Astrocyte of the cerebellum (primary cell): ENCODE measurements at regions not wholly inside any gene's neighbourhood (a gene's known extent, or its start where the extent isn't known, plus 50 kb on each side); places are given as distances from the start of the nearest gene placed in this dataset.

Source experiments
- DNase-seq: peaks from one replicate; pipeline ENCODE4 v3.0.0-alpha.2; 2011; ENCODE audit warnings: low read depth
- H3K4me3 ChIP-seq: 2 replicates; pipeline ENCODE4 v1.5.1; 2011; ENCODE audit warnings: mild to moderate bottlenecking, low read depth, low read length, moderate library complexity
- CTCF ChIP-seq: IDR thresholded peaks from 2 replicates; pipeline ENCODE4 v1.5.1; 2012; ENCODE audit warnings: low read length, low read depth, moderate library complexity, mild to moderate bottlenecking; ENCODE audit errors: missing control alignments
- in situ Hi-C: cut with HindIII; loops from 2 replicates; pipeline ENCODE4 v1.10.0; 2017; ENCODE audit warnings: low sequenced_read_pairs

- H3K4me3 ChIP-seq: no peak overlapping the region
- in situ Hi-C loops: no loop called here
- DNase-seq: no peak
- TF ChIP-seq CTCF: no peak
These were observed 365.1 kb upstream of the TRPC7 start for GRCh38 chr5:136730426-136730825.

DNA sequence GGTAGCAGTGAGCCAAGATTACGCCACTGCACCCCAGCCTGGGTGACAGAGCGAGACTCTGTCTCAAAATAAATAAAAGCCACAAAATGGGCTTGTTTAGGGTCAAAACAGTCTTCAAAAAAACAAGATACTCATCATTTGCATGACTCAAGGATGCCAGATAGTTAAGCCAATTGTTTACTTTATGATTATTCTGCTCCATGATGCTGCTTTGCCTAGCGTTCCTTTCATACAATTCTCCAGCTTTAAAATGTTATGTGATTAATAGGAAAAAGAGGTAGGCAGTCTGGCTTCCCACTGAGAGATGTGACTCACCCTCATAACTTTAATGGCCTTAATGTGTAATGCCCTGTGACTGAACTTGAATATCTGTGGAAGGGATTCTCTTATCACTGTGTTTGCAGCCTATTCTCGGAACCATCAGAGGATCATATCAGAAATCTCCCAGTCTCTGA lies 364.6 kb upstream of the TRPC7 start:
- TF ChIP-seq CTCF: no peak
- in situ Hi-C loops: no loop called here
- DNase-seq: peak; percentile 81
- H3K4me3 ChIP-seq: no peak overlapping the region

- TF ChIP-seq CTCF: no peak
- in situ Hi-C loops: no loop called here
- no peak overlapping the region for H3K4me3 ChIP-seq
- DNase-seq: no peak
These were observed 361.2 kb upstream of the TRPC7 start for GRCh38 chr5:136726506-136726905.

GRCh38 chr5:136724161-136724560 lies 358.8 kb upstream of the TRPC7 start:
- no peak for TF ChIP-seq CTCF
- H3K4me3 ChIP-seq: no peak overlapping the region
- DNase-seq: no peak
- in situ Hi-C loops: no loop called here

DNA sequence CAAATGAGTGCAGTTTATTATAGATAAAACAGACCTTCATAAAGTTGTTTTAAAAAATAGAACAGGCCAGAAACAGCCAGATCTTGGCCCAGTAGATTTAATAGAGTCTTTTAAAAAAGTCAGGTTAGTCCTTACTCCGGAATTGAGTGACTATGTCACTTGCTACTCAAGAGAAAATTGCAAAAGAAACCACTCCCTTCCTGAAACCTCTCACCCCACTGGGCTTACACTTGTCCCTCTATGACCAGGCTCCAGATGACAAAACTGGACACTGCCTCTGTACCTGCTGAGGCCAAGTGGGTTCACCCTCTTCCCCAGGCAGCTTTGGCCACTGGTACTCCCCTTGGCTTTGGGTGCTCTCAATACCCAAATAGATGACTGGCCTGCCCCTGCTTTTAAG lies 357.2 kb upstream of the TRPC7 start:
- in situ Hi-C loops: no loop called here
- TF ChIP-seq CTCF: no peak
- no peak overlapping the region for H3K4me3 ChIP-seq
- no peak for DNase-seq

GRCh38 chr5:136722086-136722485 lies 356.7 kb upstream of the TRPC7 start:
- no peak for TF ChIP-seq CTCF
- DNase-seq: no peak
- no peak overlapping the region for H3K4me3 ChIP-seq
- in situ Hi-C loops: no loop called here

GRCh38 chr5:136720674-136721073 lies 355.3 kb upstream of the TRPC7 start:
- H3K4me3 ChIP-seq: no peak overlapping the region
- no peak for TF ChIP-seq CTCF
- in situ Hi-C loops: no loop called here
- DNase-seq: no peak
